ENCODE measurements at regions not wholly inside any gene's neighbourhood (a gene's known extent, or its start where the extent isn't known, plus 50 kb on each side); places are given as distances from the start of the nearest gene placed in this dataset.

GRCh38 chr1:96334236-96334557, 387.4 kb upstream of the PTBP2 start:
- H3K4me3 Mint-ChIP-seq: no peak overlapping the region
- H3K27me3 Mint-ChIP-seq: no peaks in the 10 kb centered on the region
- ATAC-seq (replicated peaks; ENCODE audit: extremely low read depth, poor library complexity, severe bottlenecking): no peak
- H3K4me1 Mint-ChIP-seq: no peaks in the 10 kb centered on the region
- peaks cover 17% of the 10 kb centered on the region for H3K9me3 Mint-ChIP-seq
- DNase-seq (ENCODE audit: low spot score in 2 of 2): no peak
- H3K27ac Mint-ChIP-seq (ENCODE audit: low read depth): no peak overlapping the region
- H3K36me3 Mint-ChIP-seq (ENCODE audit: insufficient read depth): no peaks in the 10 kb centered on the region

GRCh38 chr1:96338622-96339021, 383.0 kb upstream of the PTBP2 start:
- Mint-ChIP-seq H3K4me3 (no peak overlapping the region), H3K4me1 (no peaks in the 10 kb centered on the region), H3K27me3 (no peaks in the 10 kb centered on the region), H3K27ac (ENCODE audit: low read depth) (no peak overlapping the region), H3K36me3 (ENCODE audit: insufficient read depth) (no peaks in the 10 kb centered on the region), H3K9me3 (peaks cover 16% of the 10 kb centered on the region)
- ATAC-seq (replicated peaks; ENCODE audit: extremely low read depth, poor library complexity, severe bottlenecking): no peak
- DNase-seq (ENCODE audit: low spot score in 2 of 2): no peak

GRCh38 chr1:96340686-96341085, 380.9 kb upstream of the PTBP2 start:
- no peaks in the 10 kb centered on the region for H3K36me3 Mint-ChIP-seq (ENCODE audit: insufficient read depth)

GRCh38 chr1:96346719-96347118, 374.9 kb upstream of the PTBP2 start:
- Mint-ChIP-seq H3K4me3 (no peak overlapping the region), H3K36me3 (ENCODE audit: insufficient read depth) (no peaks in the 10 kb centered on the region), H3K9me3 (peaks cover 14% of the 10 kb centered on the region), H3K27ac (ENCODE audit: low read depth) (no peak overlapping the region), H3K27me3 (no peaks in the 10 kb centered on the region), H3K4me1 (no peaks in the 10 kb centered on the region)
- ATAC-seq (replicated peaks; ENCODE audit: extremely low read depth, poor library complexity, severe bottlenecking) (no peak), DNase-seq (ENCODE audit: low spot score in 2 of 2) (no peak)

More at GRCh38 chr1:96340686-96341085, 380.9 kb upstream of the PTBP2 start:
- no peak overlapping the region for H3K4me3 Mint-ChIP-seq
- ATAC-seq (replicated peaks; ENCODE audit: extremely low read depth, poor library complexity, severe bottlenecking) (no peak), DNase-seq (ENCODE audit: low spot score in 2 of 2) (no peak)
- peaks cover 25% of the 10 kb centered on the region for H3K9me3 Mint-ChIP-seq
- H3K27ac Mint-ChIP-seq (ENCODE audit: low read depth): no peak overlapping the region
- no peaks in the 10 kb centered on the region for H3K27me3 Mint-ChIP-seq
- H3K4me1 Mint-ChIP-seq: no peaks in the 10 kb centered on the region

- DNase-seq (ENCODE audit: low spot score in 2 of 2) (no peak), ATAC-seq (replicated peaks; ENCODE audit: extremely low read depth, poor library complexity, severe bottlenecking) (no peak)
- Mint-ChIP-seq H3K4me3 (no peak overlapping the region), H3K27ac (ENCODE audit: low read depth) (no peak overlapping the region), H3K36me3 (ENCODE audit: insufficient read depth) (no peaks in the 10 kb centered on the region), H3K4me1 (no peaks in the 10 kb centered on the region), H3K27me3 (no peaks in the 10 kb centered on the region), H3K9me3 (peaks cover 13% of the 10 kb centered on the region)
Measured at GRCh38 chr1:96349896-96350295, 371.7 kb upstream of the PTBP2 start.

- Mint-ChIP-seq H3K36me3 (ENCODE audit: insufficient read depth) (no peaks in the 10 kb centered on the region), H3K27me3 (no peaks in the 10 kb centered on the region), H3K4me3 (no peak overlapping the region), H3K27ac (ENCODE audit: low read depth) (no peak overlapping the region), H3K4me1 (no peaks in the 10 kb centered on the region), H3K9me3 (peaks cover 15% of the 10 kb centered on the region)
- DNase-seq (ENCODE audit: low spot score in 2 of 2) (no peak), ATAC-seq (replicated peaks; ENCODE audit: extremely low read depth, poor library complexity, severe bottlenecking) (no peak)
Measured at GRCh38 chr1:96352733-96353132, 368.9 kb upstream of the PTBP2 start.

GRCh38 chr1:96355521-96355920, 366.1 kb upstream of the PTBP2 start:
- ATAC-seq (replicated peaks; ENCODE audit: extremely low read depth, poor library complexity, severe bottlenecking) (no peak), DNase-seq (ENCODE audit: low spot score in 2 of 2) (no peak)
- Mint-ChIP-seq H3K4me3 (no peak overlapping the region), H3K4me1 (no peaks in the 10 kb centered on the region), H3K27me3 (no peaks in the 10 kb centered on the region), H3K9me3 (peaks cover 15% of the 10 kb centered on the region), H3K27ac (ENCODE audit: low read depth) (no peak overlapping the region), H3K36me3 (ENCODE audit: insufficient read depth) (no peaks in the 10 kb centered on the region)

- H3K27me3 Mint-ChIP-seq: no peaks in the 10 kb centered on the region
- H3K36me3 Mint-ChIP-seq (ENCODE audit: insufficient read depth): no peaks in the 10 kb centered on the region
- H3K4me3 Mint-ChIP-seq: no peak overlapping the region
- no peak overlapping the region for H3K27ac Mint-ChIP-seq (ENCODE audit: low read depth)
- ATAC-seq (replicated peaks; ENCODE audit: extremely low read depth, poor library complexity, severe bottlenecking) (no peak), DNase-seq (ENCODE audit: low spot score in 2 of 2) (no peak)
- peaks cover 15% of the 10 kb centered on the region for H3K9me3 Mint-ChIP-seq
- no peaks in the 10 kb centered on the region for H3K4me1 Mint-ChIP-seq
Measured at GRCh38 chr1:96355961-96356360, 365.6 kb upstream of the PTBP2 start.

- Mint-ChIP-seq H3K27ac (ENCODE audit: low read depth) (no peak overlapping the region), H3K4me3 (no peak overlapping the region), H3K27me3 (no peaks in the 10 kb centered on the region), H3K36me3 (ENCODE audit: insufficient read depth) (no peaks in the 10 kb centered on the region), H3K4me1 (no peaks in the 10 kb centered on the region), H3K9me3 (peaks cover 13% of the 10 kb centered on the region)
- DNase-seq (ENCODE audit: low spot score in 2 of 2) (no peak), ATAC-seq (replicated peaks; ENCODE audit: extremely low read depth, poor library complexity, severe bottlenecking) (no peak)
Measured at GRCh38 chr1:96357141-96357765, 364.3 kb upstream of the PTBP2 start.

GRCh38 chr1:96358057-96358456, 363.5 kb upstream of the PTBP2 start:
- Mint-ChIP-seq H3K36me3 (ENCODE audit: insufficient read depth) (no peaks in the 10 kb centered on the region), H3K27me3 (no peaks in the 10 kb centered on the region), H3K27ac (ENCODE audit: low read depth) (no peak overlapping the region), H3K9me3 (peaks cover 9% of the 10 kb centered on the region), H3K4me1 (no peaks in the 10 kb centered on the region), H3K4me3 (no peak overlapping the region)
- ATAC-seq (replicated peaks; ENCODE audit: extremely low read depth, poor library complexity, severe bottlenecking) (no peak), DNase-seq (ENCODE audit: low spot score in 2 of 2) (no peak)

GRCh38 chr1:96360036-96360795, 361.4 kb upstream of the PTBP2 start:
- no peak overlapping the region for H3K27ac Mint-ChIP-seq (ENCODE audit: low read depth)
- H3K4me1 Mint-ChIP-seq: no peaks in the 10 kb centered on the region
- H3K27me3 Mint-ChIP-seq: no peaks in the 10 kb centered on the region
- ATAC-seq (replicated peaks; ENCODE audit: extremely low read depth, poor library complexity, severe bottlenecking) (no peak), DNase-seq (ENCODE audit: low spot score in 2 of 2) (no peak)
- H3K9me3 Mint-ChIP-seq: peaks cover 5% of the 10 kb centered on the region
- no peaks in the 10 kb centered on the region for H3K36me3 Mint-ChIP-seq (ENCODE audit: insufficient read depth)
- no peak overlapping the region for H3K4me3 Mint-ChIP-seq

- H3K9me3 Mint-ChIP-seq: no peaks in the 10 kb centered on the region
- H3K27me3 Mint-ChIP-seq: no peaks in the 10 kb centered on the region
- H3K36me3 Mint-ChIP-seq (ENCODE audit: insufficient read depth): no peaks in the 10 kb centered on the region
- no peak overlapping the region for H3K27ac Mint-ChIP-seq (ENCODE audit: low read depth)
- DNase-seq (ENCODE audit: low spot score in 2 of 2) (no peak), ATAC-seq (replicated peaks; ENCODE audit: extremely low read depth, poor library complexity, severe bottlenecking) (no peak)
- no peak overlapping the region for H3K4me3 Mint-ChIP-seq
- no peaks in the 10 kb centered on the region for H3K4me1 Mint-ChIP-seq
Measured at GRCh38 chr1:96361271-96361856, 360.2 kb upstream of the PTBP2 start.

- Mint-ChIP-seq H3K27ac (ENCODE audit: low read depth) (no peak overlapping the region), H3K9me3 (no peaks in the 10 kb centered on the region)
- no peak for ATAC-seq (replicated peaks; ENCODE audit: extremely low read depth, poor library complexity, severe bottlenecking)
Measured at GRCh38 chr1:96361961-96362360, 359.6 kb upstream of the PTBP2 start.

More at GRCh38 chr1:96361961-96362360, 359.6 kb upstream of the PTBP2 start:
- H3K36me3 Mint-ChIP-seq (ENCODE audit: insufficient read depth): no peaks in the 10 kb centered on the region
- no peaks in the 10 kb centered on the region for H3K27me3 Mint-ChIP-seq
- no peak overlapping the region for H3K4me3 Mint-ChIP-seq
- H3K4me1 Mint-ChIP-seq: no peaks in the 10 kb centered on the region
- no peak for DNase-seq (ENCODE audit: low spot score in 2 of 2)
